IPS DF 6.9 (cell line): ENCODE measurements at regions not wholly inside any gene's neighbourhood (a gene's known extent, or its start where the extent isn't known, plus 50 kb on each side); places are given as distances from the start of the nearest gene placed in this dataset.

Experiments used
- DNase-seq: peaks from one replicate; pipeline ENCODE4 v3.0.0-alpha.2; 2013; ENCODE audit warnings: low read depth, low spot score
- H3K27ac ChIP-seq: one replicate; pipeline ENCODE4 v1.5.1; 2013; ENCODE audit warnings: low read length, control low read depth
- H3K27me3 ChIP-seq: 2 replicates; pipeline ENCODE4 v1.6.1; 2013; ENCODE audit warnings: mild to moderate bottlenecking, low read length; ENCODE audit not compliant: control insufficient read depth, insufficient read depth
- H3K36me3 ChIP-seq: 2 replicates; pipeline ENCODE4 v1.6.1; 2013; ENCODE audit warnings: low read length; ENCODE audit not compliant: control insufficient read depth, insufficient read depth
- H3K4me1 ChIP-seq: 2 replicates; pipeline ENCODE4 v1.6.1; 2013; ENCODE audit warnings: low read length; ENCODE audit not compliant: control insufficient read depth, insufficient read depth
- H3K4me3 ChIP-seq: 2 replicates; pipeline ENCODE4 v1.5.1; 2013; ENCODE audit warnings: mild to moderate bottlenecking, low read length
- H3K9me3 ChIP-seq: 2 replicates; pipeline ENCODE4 v1.6.1; 2013; ENCODE audit warnings: low read length, inconsistent platforms; ENCODE audit not compliant: control insufficient read depth, insufficient read depth
- WGBS: extraction: QIAGEN DNeasy Blood & Tissue Kit; methylation state at CpG from one replicate; pipeline ENCODE4 v1.1.7; 2013; ENCODE audit warnings: mixed read lengths, missing lambda C conversion rate; ENCODE audit not compliant: insufficient read length, insufficient coverage; 5-methylcytosine and 5-hydroxymethylcytosine counted together

DNA sequence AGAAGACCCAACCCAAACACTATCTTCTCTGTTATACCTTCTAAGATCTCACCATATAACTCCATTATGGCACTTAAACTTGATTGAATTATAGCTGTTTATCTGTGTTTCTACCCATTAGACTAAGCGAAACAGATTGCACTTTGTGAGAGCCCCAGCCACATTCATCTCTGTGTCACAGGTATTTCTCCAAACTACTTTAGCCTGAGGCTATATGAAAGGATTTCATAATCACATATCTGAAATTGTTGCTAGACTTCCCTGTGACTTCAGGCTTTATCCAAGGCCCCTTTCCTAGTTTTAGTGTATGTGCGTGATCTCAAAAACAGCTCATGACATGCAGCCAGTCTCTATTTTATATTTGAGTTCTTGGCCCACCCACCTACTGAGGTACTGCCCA is 745.0 kb upstream of the ACVR2A start:
- WGBS = no CpG with 5 or more reads among the region's 2 CpGs
- no peak overlapping the region for H3K27ac ChIP-seq
- DNase-seq = no peak
- H3K27me3 ChIP-seq = peaks cover 1% of the 10 kb centered on the region; the same call in 1 of the 2 replicates
- no peak overlapping the region for H3K4me3 ChIP-seq
- no peaks in the 10 kb centered on the region for H3K36me3 ChIP-seq
- H3K4me1 ChIP-seq = no peaks in the 10 kb centered on the region; the same call in 1 of the 2 replicates
- H3K9me3 ChIP-seq = no peaks in the 10 kb centered on the region

DNA sequence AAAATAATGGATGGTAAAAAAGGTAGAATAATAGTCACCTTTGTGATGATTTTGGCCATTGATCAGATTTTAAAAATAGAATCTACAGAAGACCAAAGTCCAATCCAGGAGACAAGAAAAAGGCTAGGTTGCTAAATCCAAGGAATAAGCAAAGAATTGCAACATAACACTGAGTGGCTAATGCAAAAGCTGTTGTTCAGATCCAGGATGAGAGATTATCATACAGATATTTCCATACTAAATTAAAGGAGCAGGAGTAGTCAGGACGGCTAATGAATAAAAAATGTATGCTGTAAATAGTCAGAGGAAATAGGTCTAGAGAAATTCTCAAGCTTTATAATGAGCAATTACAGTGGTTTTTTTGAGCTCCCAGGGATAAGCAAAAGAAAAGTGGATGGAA is 745.9 kb upstream of the ACVR2A start:
- WGBS = no CpG with 5 or more reads among the region's 1 CpG

DNA sequence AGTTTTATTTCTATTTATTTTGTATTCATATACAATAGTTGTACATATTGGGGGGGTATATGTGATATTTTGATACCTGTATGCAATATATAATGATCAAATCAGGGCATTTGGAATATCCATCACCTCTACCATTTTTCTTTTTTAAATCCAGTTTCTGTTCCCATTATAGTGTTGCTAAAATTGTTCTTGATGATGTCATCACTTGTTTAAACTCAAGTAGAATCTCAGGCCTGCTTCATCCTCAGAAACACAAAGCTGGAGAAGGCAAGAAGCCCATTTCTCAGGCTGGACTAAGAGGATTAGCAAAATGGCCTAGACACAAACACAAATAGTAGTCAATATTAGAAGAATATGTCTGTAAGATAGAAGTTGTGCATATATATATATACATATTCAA is 747.1 kb upstream of the ACVR2A start:
- H3K4me1 ChIP-seq = no peaks in the 10 kb centered on the region; the same call in none of the 2 replicates
- DNase-seq = no peak
- peaks cover 1% of the 10 kb centered on the region; the same call in 1 of the 2 replicates for H3K27me3 ChIP-seq
- H3K27ac ChIP-seq = no peak overlapping the region
- no peak overlapping the region for H3K4me3 ChIP-seq
- no peaks in the 10 kb centered on the region for H3K36me3 ChIP-seq
- H3K9me3 ChIP-seq = no peaks in the 10 kb centered on the region

More for the DNA sequence above, 745.9 kb upstream of the ACVR2A start:
- no peak overlapping the region for H3K27ac ChIP-seq
- no peaks in the 10 kb centered on the region for H3K36me3 ChIP-seq
- H3K4me3 ChIP-seq = no peak overlapping the region
- no peak for DNase-seq
- H3K27me3 ChIP-seq = peaks cover 1% of the 10 kb centered on the region; the same call in 1 of the 2 replicates
- no peaks in the 10 kb centered on the region; the same call in none of the 2 replicates for H3K4me1 ChIP-seq
- no peaks in the 10 kb centered on the region for H3K9me3 ChIP-seq

DNA sequence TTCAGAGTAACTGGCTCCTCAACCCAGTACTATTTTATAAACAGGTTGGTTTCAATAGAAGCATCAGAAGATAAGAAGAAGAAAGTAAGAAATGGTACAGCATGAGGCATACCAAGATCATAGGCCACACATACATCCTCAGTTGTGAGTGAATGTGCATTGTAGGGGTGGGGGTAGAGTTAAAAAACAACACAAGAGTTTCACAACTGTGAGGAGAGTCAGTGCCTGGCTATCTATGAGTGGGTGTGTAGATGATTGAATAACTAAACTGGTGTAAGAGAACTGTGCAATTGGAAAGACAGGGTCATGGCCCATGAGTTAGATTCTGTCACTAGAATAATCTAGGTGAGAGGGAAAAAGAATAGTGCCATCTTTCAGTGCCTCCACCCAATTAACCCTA is 748.2 kb upstream of the ACVR2A start:
- peaks cover 1% of the 10 kb centered on the region; the same call in 1 of the 2 replicates for H3K27me3 ChIP-seq
- no peak overlapping the region for H3K4me3 ChIP-seq
- H3K4me1 ChIP-seq = no peaks in the 10 kb centered on the region; the same call in none of the 2 replicates
- H3K27ac ChIP-seq = no peak overlapping the region
- H3K36me3 ChIP-seq = no peaks in the 10 kb centered on the region
- no peak for DNase-seq
- H3K9me3 ChIP-seq = no peaks in the 10 kb centered on the region

GRCh38 chr2:147095376-147095775 is 749.5 kb upstream of the ACVR2A start:
- H3K27ac ChIP-seq = no peak overlapping the region
- H3K4me1 ChIP-seq = no peaks in the 10 kb centered on the region; the same call in none of the 2 replicates
- WGBS = no CpG with 5 or more reads among the region's 2 CpGs
- H3K4me3 ChIP-seq = no peak overlapping the region
- H3K36me3 ChIP-seq = no peaks in the 10 kb centered on the region
- DNase-seq = no peak
- peaks cover 1% of the 10 kb centered on the region; the same call in 1 of the 2 replicates for H3K27me3 ChIP-seq
- H3K9me3 ChIP-seq = no peaks in the 10 kb centered on the region

- no CpG with 5 or more reads among the region's 4 CpGs for WGBS
- no peak overlapping the region for H3K27ac ChIP-seq
These were observed 750.8 kb upstream of the ACVR2A start for GRCh38 chr2:147094077-147094476.

GRCh38 chr2:147092266-147092665 is 752.6 kb upstream of the ACVR2A start:
- H3K9me3 ChIP-seq = no peaks in the 10 kb centered on the region
- no peaks in the 10 kb centered on the region; the same call in none of the 2 replicates for H3K4me1 ChIP-seq
- WGBS = no CpG with 5 or more reads among the region's 4 CpGs
- H3K36me3 ChIP-seq = no peaks in the 10 kb centered on the region
- peaks cover 1% of the 10 kb centered on the region; the same call in 1 of the 2 replicates for H3K27me3 ChIP-seq
- DNase-seq = no peak
- no peak overlapping the region for H3K4me3 ChIP-seq
- H3K27ac ChIP-seq = no peak overlapping the region

More at GRCh38 chr2:147094077-147094476, 750.8 kb upstream of the ACVR2A start:
- Histone ChIP-seq H3K36me3 (no peaks in the 10 kb centered on the region), H3K4me1 (no peaks in the 10 kb centered on the region; the same call in none of the 2 replicates), H3K9me3 (no peaks in the 10 kb centered on the region), H3K4me3 (no peak overlapping the region), H3K27me3 (peaks cover 1% of the 10 kb centered on the region; the same call in 1 of the 2 replicates)
- peak; percentile 5 for DNase-seq

- Histone ChIP-seq H3K36me3 (no peaks in the 10 kb centered on the region), H3K4me1 (no peaks in the 10 kb centered on the region; the same call in none of the 2 replicates), H3K27me3 (peaks cover 1% of the 10 kb centered on the region; the same call in 1 of the 2 replicates), H3K27ac (no peak overlapping the region), H3K4me3 (no peak overlapping the region), H3K9me3 (no peaks in the 10 kb centered on the region)
- no peak for DNase-seq
- no CpG with 5 or more reads among the region's 1 CpG for WGBS
These were observed 753.4 kb upstream of the ACVR2A start for GRCh38 chr2:147091448-147091847.

- no peak for DNase-seq
- no peaks in the 10 kb centered on the region for H3K9me3 ChIP-seq
- no peak overlapping the region for H3K27ac ChIP-seq
- H3K36me3 ChIP-seq = no peaks in the 10 kb centered on the region
- no peaks in the 10 kb centered on the region for H3K4me1 ChIP-seq
- no peaks in the 10 kb centered on the region for H3K27me3 ChIP-seq
- WGBS = no CpG with 5 or more reads among the region's 2 CpGs
- H3K4me3 ChIP-seq = no peak overlapping the region
These were observed 756.0 kb upstream of the ACVR2A start for GRCh38 chr2:147088871-147089270.

DNA sequence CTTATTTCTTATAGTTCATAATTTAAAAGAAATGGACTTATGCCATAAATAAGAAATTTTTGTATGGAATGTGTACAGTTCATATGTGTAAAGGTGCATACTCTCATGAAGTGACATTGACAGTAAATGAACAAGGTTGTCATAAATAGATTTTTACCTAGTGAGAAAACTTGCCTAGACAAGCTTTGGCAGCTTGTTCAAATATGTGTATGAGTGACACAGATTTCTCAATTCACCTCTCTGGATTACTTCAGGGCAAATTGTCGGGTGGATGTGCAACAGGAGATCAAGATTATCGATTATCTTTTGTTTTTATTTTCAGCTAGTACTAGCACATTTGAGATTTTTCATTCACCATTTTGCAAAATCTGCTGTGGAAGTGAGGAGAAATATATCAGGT is 758.1 kb upstream of the ACVR2A start:
- H3K4me3 ChIP-seq = no peak overlapping the region
- no peaks in the 10 kb centered on the region for H3K9me3 ChIP-seq
- no peak overlapping the region for H3K27ac ChIP-seq
- H3K4me1 ChIP-seq = no peaks in the 10 kb centered on the region
- no peaks in the 10 kb centered on the region for H3K27me3 ChIP-seq
- no peak for DNase-seq
- WGBS = no CpG with 5 or more reads among the region's 2 CpGs
- no peaks in the 10 kb centered on the region for H3K36me3 ChIP-seq

DNA sequence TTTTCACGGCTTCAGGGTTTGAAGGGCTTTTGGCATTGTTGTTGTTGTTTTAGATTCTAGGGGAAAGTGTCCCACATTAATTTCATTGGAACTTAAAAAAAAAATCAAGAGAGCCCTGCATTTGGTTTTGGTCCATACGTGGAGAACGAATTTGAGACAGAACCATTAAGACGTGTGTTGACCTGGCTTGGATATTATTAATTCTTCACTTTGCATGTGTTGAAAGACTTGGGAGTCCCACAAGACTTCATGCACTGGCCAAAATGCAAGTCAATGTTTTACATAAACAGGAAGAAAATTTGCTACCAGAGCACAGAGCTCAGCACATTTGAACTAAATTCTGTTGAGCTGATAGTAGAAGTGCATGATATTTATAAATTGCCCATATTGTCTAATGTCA is 761.2 kb upstream of the ACVR2A start:
- no peaks in the 10 kb centered on the region for H3K27me3 ChIP-seq
- WGBS = no CpG with 5 or more reads among the region's 4 CpGs
- H3K4me1 ChIP-seq = no peaks in the 10 kb centered on the region
- H3K27ac ChIP-seq = no peak overlapping the region
- no peaks in the 10 kb centered on the region for H3K36me3 ChIP-seq
- H3K9me3 ChIP-seq = no peaks in the 10 kb centered on the region
- DNase-seq = no peak
- H3K4me3 ChIP-seq = no peak overlapping the region
